C4-2B (cell line): ENCODE measurements at regions not wholly inside any gene's neighbourhood (a gene's known extent, or its start where the extent isn't known, plus 50 kb on each side); places are given as distances from the start of the nearest gene placed in this dataset.

Experiments used
- ZFX ChIP-seq: fragments of 450-650 bp; IDR thresholded peaks from 2 replicates; pipeline ENCODE4 v1.6.1; 2017
- TF ChIP-seq, protein P1 (sequence below): fragments of 450-650 bp; conservative IDR thresholded peaks from 2 replicates; pipeline ENCODE4 v1.5.1; 2017; ENCODE audit warnings: mild to moderate bottlenecking

DNA sequence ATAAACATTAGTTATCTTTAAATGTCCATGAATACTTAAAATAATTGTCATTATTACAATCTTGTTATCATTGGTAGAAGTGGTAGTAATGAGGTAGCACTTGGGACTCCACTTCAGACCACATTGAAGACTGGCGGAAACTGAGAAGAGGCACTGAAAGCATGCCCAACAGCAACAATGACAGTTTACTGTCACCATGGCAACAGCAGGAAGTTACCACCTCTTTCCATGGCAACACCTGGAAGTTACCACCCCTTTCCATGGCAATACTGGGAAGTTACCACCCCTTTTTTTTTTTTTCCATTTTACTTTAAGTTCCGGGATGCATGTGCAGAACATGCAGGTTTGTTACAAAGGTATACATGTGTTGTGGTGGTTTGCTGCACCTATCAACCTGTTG is 494.9 kb upstream of the RBFOX1 start:
- TF ChIP-seq, protein P1, sequence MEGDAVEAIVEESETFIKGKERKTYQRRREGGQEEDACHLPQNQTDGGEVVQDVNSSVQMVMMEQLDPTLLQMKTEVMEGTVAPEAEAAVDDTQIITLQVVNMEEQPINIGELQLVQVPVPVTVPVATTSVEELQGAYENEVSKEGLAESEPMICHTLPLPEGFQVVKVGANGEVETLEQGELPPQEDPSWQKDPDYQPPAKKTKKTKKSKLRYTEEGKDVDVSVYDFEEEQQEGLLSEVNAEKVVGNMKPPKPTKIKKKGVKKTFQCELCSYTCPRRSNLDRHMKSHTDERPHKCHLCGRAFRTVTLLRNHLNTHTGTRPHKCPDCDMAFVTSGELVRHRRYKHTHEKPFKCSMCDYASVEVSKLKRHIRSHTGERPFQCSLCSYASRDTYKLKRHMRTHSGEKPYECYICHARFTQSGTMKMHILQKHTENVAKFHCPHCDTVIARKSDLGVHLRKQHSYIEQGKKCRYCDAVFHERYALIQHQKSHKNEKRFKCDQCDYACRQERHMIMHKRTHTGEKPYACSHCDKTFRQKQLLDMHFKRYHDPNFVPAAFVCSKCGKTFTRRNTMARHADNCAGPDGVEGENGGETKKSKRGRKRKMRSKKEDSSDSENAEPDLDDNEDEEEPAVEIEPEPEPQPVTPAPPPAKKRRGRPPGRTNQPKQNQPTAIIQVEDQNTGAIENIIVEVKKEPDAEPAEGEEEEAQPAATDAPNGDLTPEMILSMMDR = no peak
- no peak for TF ChIP-seq ZFX
